ENCODE measurements at regions not wholly inside any gene's neighbourhood (a gene's known extent, or its start where the extent isn't known, plus 50 kb on each side); places are given as distances from the start of the nearest gene placed in this dataset.

- Mint-ChIP-seq H3K36me3 (ENCODE audit: low read depth) (no peaks in the 10 kb centered on the region), H3K4me3 (no peak overlapping the region), H3K9me3 (peaks cover 4% of the 10 kb centered on the region), H3K27ac (no peak overlapping the region), H3K4me1 (ENCODE audit: low read depth) (no peaks in the 10 kb centered on the region), H3K27me3 (peaks cover 5% of the 10 kb centered on the region)
- Histone ChIP-seq H3K27me3 (ENCODE audit: control insufficient read depth in 1 of 2, insufficient read depth in 2 of 2, low read length in 2 of 2) (no peaks in the 10 kb centered on the region), H3K4me3 (ENCODE audit: low read length) (no peak overlapping the region), H3K4me1 (ENCODE audit: insufficient read depth, low read length) (no peaks in the 10 kb centered on the region), H3K27ac (ENCODE audit: low read depth in 1 of 2, low read length in 2 of 2) (no peak overlapping the region), H3K9me3 (ENCODE audit: control insufficient read depth in 1 of 2, insufficient read depth in 1 of 2, low read length in 2 of 2) (no peaks in the 10 kb centered on the region), H3K36me3 (ENCODE audit: insufficient read depth, low read length) (no peaks in the 10 kb centered on the region)
- ATAC-seq (ENCODE audit: poor library complexity) = no peak
- intact Hi-C loops (cut with DNase I, micrococcal nuclease) = no loop called here
- TF ChIP-seq CTCF (IDR thresholded peaks at IDR 0.05) = no peak
- ChIA-PET POLR2A (no interaction called here), CTCF (no interaction called here)
- DNase-seq = no peak
Measured at GRCh38 chr1:68329096-68329835, 96.9 kb upstream of the WLS start.

GRCh38 chr1:68328490-68328889 lies 96.2 kb upstream of the WLS start:
- no peaks in the 10 kb centered on the region for H3K36me3 Mint-ChIP-seq (ENCODE audit: low read depth)

GRCh38 chr1:68327414-68327813 lies 95.1 kb upstream of the WLS start:
- intact Hi-C loops (cut with DNase I, micrococcal nuclease) = no loop called here
- Mint-ChIP-seq H3K9me3 (peaks cover 4% of the 10 kb centered on the region), H3K27ac (no peak overlapping the region), H3K27me3 (peaks cover 5% of the 10 kb centered on the region), H3K4me3 (no peak overlapping the region), H3K4me1 (ENCODE audit: low read depth) (no peaks in the 10 kb centered on the region), H3K36me3 (ENCODE audit: low read depth) (no peaks in the 10 kb centered on the region)
- H3K27ac ChIP-seq (ENCODE audit: low read depth in 1 of 2, low read length in 2 of 2) = no peak overlapping the region
- no peak overlapping the region for H3K4me3 ChIP-seq (ENCODE audit: low read length)
- ATAC-seq (ENCODE audit: poor library complexity) (no peak), DNase-seq (no peak)
- H3K4me1 ChIP-seq (ENCODE audit: insufficient read depth, low read length) = no peaks in the 10 kb centered on the region
- H3K27me3 ChIP-seq (ENCODE audit: control insufficient read depth in 1 of 2, insufficient read depth in 2 of 2, low read length in 2 of 2) = no peaks in the 10 kb centered on the region
- H3K36me3 ChIP-seq (ENCODE audit: insufficient read depth, low read length) = no peaks in the 10 kb centered on the region
- ChIA-PET CTCF (no interaction called here), POLR2A (no interaction called here)
- H3K9me3 ChIP-seq (ENCODE audit: control insufficient read depth in 1 of 2, insufficient read depth in 1 of 2, low read length in 2 of 2) = peaks cover 0 to 4% of the 10 kb centered on the region in 2 experiments
- TF ChIP-seq CTCF (IDR thresholded peaks at IDR 0.05) = no peak

More at GRCh38 chr1:68328490-68328889, 96.2 kb upstream of the WLS start:
- Mint-ChIP-seq H3K4me3 (no peak overlapping the region), H3K27me3 (peaks cover 5% of the 10 kb centered on the region), H3K27ac (no peak overlapping the region), H3K4me1 (ENCODE audit: low read depth) (no peaks in the 10 kb centered on the region), H3K9me3 (peaks cover 4% of the 10 kb centered on the region)
- Histone ChIP-seq H3K27ac (ENCODE audit: low read depth in 1 of 2, low read length in 2 of 2) (no peak overlapping the region), H3K4me3 (ENCODE audit: low read length) (no peak overlapping the region), H3K9me3 (ENCODE audit: control insufficient read depth in 1 of 2, insufficient read depth in 1 of 2, low read length in 2 of 2) (no peaks in the 10 kb centered on the region), H3K27me3 (ENCODE audit: control insufficient read depth in 1 of 2, insufficient read depth in 2 of 2, low read length in 2 of 2) (no peaks in the 10 kb centered on the region), H3K4me1 (ENCODE audit: insufficient read depth, low read length) (no peaks in the 10 kb centered on the region), H3K36me3 (ENCODE audit: insufficient read depth, low read length) (no peaks in the 10 kb centered on the region)
- CTCF ChIA-PET = no interaction called here
- TF ChIP-seq CTCF (IDR thresholded peaks at IDR 0.05) = no peak
- no peak for ATAC-seq (ENCODE audit: poor library complexity)
- intact Hi-C loops (cut with DNase I, micrococcal nuclease) = no loop called here
- DNase-seq = no peak
- POLR2A ChIA-PET = no interaction called here

Measured in CD4-positive, alpha-beta T cell (primary cell).